ENCODE measurements at regions not wholly inside any gene's neighbourhood (a gene's known extent, or its start where the extent isn't known, plus 50 kb on each side); places are given as distances from the start of the nearest gene placed in this dataset.

- TF ChIP-seq EZH2 (IDR thresholded peaks at IDR 0.05; ENCODE audit: low read length) (no peak), CTCF (optimal IDR thresholded peaks at IDR 0.05 in 1 of 3, IDR thresholded peaks at IDR 0.05 in 1 of 3, conservative IDR thresholded peaks at IDR 0.05 in 1 of 3; ENCODE audit: extremely low read depth in 1 of 3, insufficient read depth in 2 of 3, low read length in 3 of 3) (no peak)
- Histone ChIP-seq H2AFZ (ENCODE audit: control insufficient read depth, low read length) (no peak overlapping the region), H3K4me3 (ENCODE audit: control insufficient read depth in 2 of 3, extremely low read depth in 1 of 3, insufficient read depth in 2 of 3, low read depth in 1 of 3, low read length in 3 of 3) (no peak overlapping the region), H3K79me2 (ENCODE audit: control insufficient read depth, insufficient read depth, low read length) (no peaks in the 10 kb centered on the region), H3K36me3 (ENCODE audit: control insufficient read depth in 2 of 2, extremely low read depth in 1 of 2, insufficient read depth in 2 of 2, low read length in 2 of 2) (no peaks in the 10 kb centered on the region), H3K9me1 (ENCODE audit: control insufficient read depth, extremely low read depth, insufficient read depth, low read length) (no peaks in the 10 kb centered on the region), H4K20me1 (ENCODE audit: control insufficient read depth, extremely low read depth, insufficient read depth, low read length) (no peaks in the 10 kb centered on the region), H3K9me3 (ENCODE audit: control insufficient read depth, low read depth, low read length) (no peaks in the 10 kb centered on the region), H3K27me3 (ENCODE audit: control insufficient read depth, extremely low read depth, insufficient read depth, low read length) (no peaks in the 10 kb centered on the region), H3K9ac (ENCODE audit: control insufficient read depth, extremely low read depth, insufficient read depth, low read length) (no peak overlapping the region), H3K27ac (ENCODE audit: control insufficient read depth, insufficient read depth, low read length) (no peak overlapping the region), H3K4me2 (ENCODE audit: control insufficient read depth, extremely low read depth, insufficient read depth, low read depth, low read length) (no peak overlapping the region), H3K4me1 (ENCODE audit: control insufficient read depth, extremely low read depth, insufficient read depth, low read length) (no peaks in the 10 kb centered on the region)
- FAIRE-seq: no peak
- dilution Hi-C loops (cut with MboI; ENCODE audit: extremely low pct_ligation_motif_present, low sequenced_read_pairs): no loop called here
- no peak for DNase-seq (ENCODE audit: low read depth, low spot score)
Measured at GRCh38 chr5:72749362-72749997, 67.0 kb upstream of the TNPO1 start.

- H3K9ac ChIP-seq (ENCODE audit: control insufficient read depth, extremely low read depth, insufficient read depth, low read length): no peak overlapping the region
- H3K36me3 ChIP-seq (ENCODE audit: control insufficient read depth in 2 of 2, extremely low read depth in 1 of 2, insufficient read depth in 2 of 2, low read length in 2 of 2): no peaks in the 10 kb centered on the region
- H3K27ac ChIP-seq (ENCODE audit: control insufficient read depth, insufficient read depth, low read length): no peak overlapping the region
- no peak for DNase-seq (ENCODE audit: low read depth, low spot score)
- no peaks in the 10 kb centered on the region for H3K27me3 ChIP-seq (ENCODE audit: control insufficient read depth, extremely low read depth, insufficient read depth, low read length)
- dilution Hi-C loops (cut with MboI; ENCODE audit: extremely low pct_ligation_motif_present, low sequenced_read_pairs): no loop called here
- H3K4me1 ChIP-seq (ENCODE audit: control insufficient read depth, extremely low read depth, insufficient read depth, low read length): no peaks in the 10 kb centered on the region
- TF ChIP-seq EZH2 (IDR thresholded peaks at IDR 0.05; ENCODE audit: low read length) (no peak), CTCF (optimal IDR thresholded peaks at IDR 0.05 in 1 of 3, IDR thresholded peaks at IDR 0.05 in 1 of 3, conservative IDR thresholded peaks at IDR 0.05 in 1 of 3; ENCODE audit: extremely low read depth in 1 of 3, insufficient read depth in 2 of 3, low read length in 3 of 3) (no peak)
- H3K9me3 ChIP-seq (ENCODE audit: control insufficient read depth, low read depth, low read length): no peaks in the 10 kb centered on the region
- no peaks in the 10 kb centered on the region for H4K20me1 ChIP-seq (ENCODE audit: control insufficient read depth, extremely low read depth, insufficient read depth, low read length)
- H2AFZ ChIP-seq (ENCODE audit: control insufficient read depth, low read length): no peak overlapping the region
- FAIRE-seq: no peak
- no peaks in the 10 kb centered on the region for H3K79me2 ChIP-seq (ENCODE audit: control insufficient read depth, insufficient read depth, low read length)
- no peaks in the 10 kb centered on the region for H3K9me1 ChIP-seq (ENCODE audit: control insufficient read depth, extremely low read depth, insufficient read depth, low read length)
- H3K4me3 ChIP-seq (ENCODE audit: control insufficient read depth in 2 of 3, extremely low read depth in 1 of 3, insufficient read depth in 2 of 3, low read depth in 1 of 3, low read length in 3 of 3): no peak overlapping the region
- H3K4me2 ChIP-seq (ENCODE audit: control insufficient read depth, extremely low read depth, insufficient read depth, low read depth, low read length): no peak overlapping the region
Measured at GRCh38 chr5:72747826-72748225, 68.6 kb upstream of the TNPO1 start.
